K562 (cell line): ENCODE measurements at regions not wholly inside any gene's neighbourhood (a gene's known extent, or its start where the extent isn't known, plus 50 kb on each side); places are given as distances from the start of the nearest gene placed in this dataset.

ENCODE experiments used
- ATAC-seq: fragments of 200-7000 bp; cut with Tn5 transposase; 3 replicates; pipeline ENCODE4 v1.9.1; 2020; ENCODE audit warnings: moderate library complexity
- BruUV-seq: library from RNA; stranded (reverse); fragments of 400-500 nt; replicated peaks from 2 replicates; lab custom pipeline; 2021; lab: Mats Ljungman, UMichigan
- CTCF ChIA-PET: fragments of 300-600 bp; formaldehyde crosslinking; extraction: SDS; loops from one replicate; lab custom pipeline; 2021; ENCODE audit warnings: low intra/inter-chr PET ratio; lab: Yijun Ruan, JAX
- POLR2A ChIA-PET: fragments of 300-600, 350-650 bp; sonication (Branson Sonifier 250); formaldehyde crosslinking; extraction: SDS; loops from one replicate; lab custom pipeline; 2021; ENCODE audit warnings: antibody characterized with exemption, inconsistent platforms; lab: Yijun Ruan, JAX
- DNase-seq, 4 experiments: peaks; one replicate each; pipeline versions ENCODE4 v3.0.0 to v3.0.0-alpha.2; 2011 to 2018; ENCODE audit warnings: low spot score in 3 of 4, mixed read lengths in 3 of 4; ENCODE audit errors: extremely low read depth in 1 of 4
- FAIRE-seq: peaks from 2 replicates; lab custom pipeline; 2011; peaks lifted over from hg19 to GRCh38; lab: Jason Lieb, UNC
- H2AFZ ChIP-seq: 2 replicates; pipeline ENCODE4 v1.6.0; 2011; ENCODE audit warnings: low read depth, low read length, control low read depth, inconsistent platforms
- H3K27ac ChIP-seq: fragments of 200-600 bp; 3 replicates; pipeline ENCODE4 v1.8.0; 2011; ENCODE audit warnings: low read depth, mild to moderate bottlenecking, control low read depth, inconsistent platforms, low read length, moderate library complexity, mixed read lengths; ENCODE audit errors: extremely low read depth
- H3K27me3 ChIP-seq, 2 experiments: fragments of 300-600 bp in 1 of 2; 2 replicates in 1 of 2; 3 replicates in 1 of 2; pipeline versions ENCODE4 v1.6.0 to v1.8.0; 2011; ENCODE audit warnings: inconsistent platforms in 2 of 2, low read length in 2 of 2, mild to moderate bottlenecking in 1 of 2, mixed read lengths in 1 of 2, moderate library complexity in 1 of 2; ENCODE audit not compliant: control insufficient read depth in 2 of 2, insufficient read depth in 2 of 2
- H3K36me3 ChIP-seq: fragments of 300-600 bp; 3 replicates; pipeline ENCODE4 v1.8.0; 2011; ENCODE audit warnings: mild to moderate bottlenecking, low read length, inconsistent platforms; ENCODE audit not compliant: control insufficient read depth, insufficient read depth
- H3K4me1 ChIP-seq, 2 experiments: fragments of 200-600 bp in 1 of 2; replicated peaks in 1 of 2; 2 replicates in 1 of 2; 3 replicates in 1 of 2; pipeline versions ENCODE4 v1.5.1 to v1.8.0; 2011; ENCODE audit warnings: inconsistent platforms in 2 of 2, low read length in 2 of 2, mild to moderate bottlenecking in 1 of 2, mixed read lengths in 1 of 2, moderate library complexity in 1 of 2; ENCODE audit not compliant: control insufficient read depth in 2 of 2, insufficient read depth in 2 of 2
- H3K4me2 ChIP-seq: 2 replicates; pipeline ENCODE4 v1.6.1; 2011; ENCODE audit warnings: low read length, control low read depth, inconsistent platforms, mixed read lengths; ENCODE audit not compliant: insufficient read depth
- H3K4me3 ChIP-seq: fragments of 200-600 bp; sonication (generic), shearing (Covaris generic); 2 replicates; pipeline ENCODE4 v1.5.1; 2016; ENCODE audit warnings: control low read depth, inconsistent platforms
- H3K79me2 ChIP-seq: fragments of 200-600 bp; 3 replicates; pipeline ENCODE4 v1.8.0; 2011; ENCODE audit warnings: low read length, inconsistent platforms; ENCODE audit not compliant: control insufficient read depth, insufficient read depth
- H3K9ac ChIP-seq, 2 experiments: 2 replicates each; pipeline versions ENCODE4 v1.6.0 to v1.6.1; 2011; ENCODE audit warnings: low read depth in 2 of 2, low read length in 2 of 2, control low read depth in 1 of 2, inconsistent platforms in 1 of 2, mild to moderate bottlenecking in 1 of 2, mixed read lengths in 1 of 2; ENCODE audit not compliant: insufficient read depth in 1 of 2
- H3K9me1 ChIP-seq: one replicate; pipeline ENCODE4 v1.6.0; 2011; ENCODE audit warnings: inconsistent platforms, mild to moderate bottlenecking, low read length, moderate library complexity; ENCODE audit not compliant: control insufficient read depth, insufficient read depth
- H3K9me3 ChIP-seq: replicated peaks from 2 replicates; pipeline ENCODE4 v1.5.1; 2011; ENCODE audit warnings: low read depth, low read length, inconsistent platforms; ENCODE audit not compliant: control insufficient read depth, insufficient read depth
- H4K20me1 ChIP-seq: replicated peaks from 2 replicates; pipeline ENCODE4 v1.6.1; 2011; ENCODE audit warnings: low read length, inconsistent platforms, mixed read lengths; ENCODE audit not compliant: control insufficient read depth, insufficient read depth
- FOXA3 ChIP-seq, 2 experiments: fragments of 450-650 bp in 1 of 2; sonication (generic) in 1 of 2; formaldehyde crosslinking; IDR thresholded peaks in 1 of 2; conservative IDR thresholded peaks in 1 of 2; 2 replicates each; pipeline versions ENCODE4 v1.4.0 to v1.8.0; 2020 to 2022; ENCODE audit warnings: mild to moderate bottlenecking in 2 of 2, missing genetic modification reagents in 1 of 2
- KAT7 ChIP-seq: sonication (generic); formaldehyde crosslinking; IDR thresholded peaks from 2 replicates; pipeline ENCODE4 v1.8.0; 2022; ENCODE audit warnings: missing genetic modification reagents, mild to moderate bottlenecking, borderline replicate concordance
- KAT8 ChIP-seq: fragments of 450-650 bp; IDR thresholded peaks from 2 replicates; pipeline ENCODE4 v1.6.1; 2016; ENCODE audit warnings: low read depth, mild to moderate bottlenecking
- NFRKB ChIP-seq: fragments of 450-650 bp; IDR thresholded peaks from 2 replicates; pipeline ENCODE4 v1.6.1; 2016; ENCODE audit warnings: low read depth
- ZNF146 ChIP-seq: IDR thresholded peaks from one replicate; pipeline ENCODE4 v1.6.1; 2018; ENCODE audit warnings: missing compliant biosample characterization; ENCODE audit not compliant: unreplicated experiment
- ZNF695 ChIP-seq: fragments of 450-650 bp; formaldehyde crosslinking; IDR thresholded peaks from 2 replicates; pipeline ENCODE4 v1.4.0; 2020; ENCODE audit warnings: mild to moderate bottlenecking, moderate library complexity
- WGBS: fragments of 100-300 bp; shearing (Covaris generic); methylation state at CpG from one replicate; pipeline ENCODE4 v1.1.6; 2016; ENCODE audit warnings: low coverage, mixed read lengths; ENCODE audit not compliant: insufficient coverage; ENCODE audit errors: missing lambda C conversion rate; 5-methylcytosine and 5-hydroxymethylcytosine counted together
- in situ Hi-C: fragments of 300-500 bp; cut with MboI; formaldehyde crosslinking; loops from 4 replicates; pipeline ENCODE4 v1.15.0; 2018; ENCODE audit warnings: inconsistent platforms, mixed read lengths
- intact Hi-C: fragments of 100-400 bp; cut with micrococcal nuclease; formaldehyde crosslinking; loops from 2 replicates; pipeline ENCODE4 v1.14.2; 2022
- TF ChIP-seq, protein P1 (sequence below): sonication (generic); formaldehyde crosslinking; IDR thresholded peaks from 2 replicates; pipeline ENCODE4 v1.8.1; 2023; ENCODE audit warnings: mild to moderate bottlenecking, missing genetic modification reagents
- TF ChIP-seq, protein P2 (sequence below): sonication (generic); formaldehyde crosslinking; IDR thresholded peaks from 2 replicates; pipeline ENCODE4 v1.8.1; 2023; ENCODE audit warnings: mild to moderate bottlenecking, missing genetic modification reagents

DNA sequence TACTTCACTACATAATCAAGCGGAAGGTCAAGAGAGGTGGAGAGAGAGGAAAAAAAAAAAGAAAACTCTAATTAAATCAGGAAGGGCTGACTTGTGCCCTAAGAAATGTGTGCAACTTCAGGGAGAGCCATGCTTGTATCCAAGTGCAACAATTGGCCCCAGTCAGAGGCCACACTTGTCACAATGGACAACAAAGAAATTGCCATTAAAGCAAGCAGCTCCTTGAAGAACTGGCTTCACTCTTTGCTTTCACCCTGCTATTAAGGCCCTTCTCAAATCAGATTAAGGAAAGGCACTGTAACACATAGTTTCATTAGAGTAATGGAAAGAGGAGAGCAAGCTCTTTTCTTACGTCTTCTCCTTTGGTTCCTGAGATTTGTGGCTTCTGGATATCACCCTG is 480.9 kb upstream of the WWC1 start:
- H4K20me1 ChIP-seq = no peaks in the 10 kb centered on the region
- ChIA-PET POLR2A (interaction anchor here (0.8 kb wide), 1 partner anchor 11 kb away, joined by 3 read pairs; no protein-coding TSS in a partner anchor), CTCF (no interaction called here)
- in situ Hi-C loops = no loop called here
- TF ChIP-seq KAT8 (no peak), ZNF146 (CRISPR knock-in tag) (no peak), NFRKB (no peak), KAT7 (no peak), FOXA3 (CRISPR knock-in tag; conservative IDR thresholded peaks at IDR 0.05 in 1 of 2, IDR thresholded peaks at IDR 0.05 in 1 of 2) (no peak), ZNF695 (no peak)
- TF ChIP-seq, protein P1, sequence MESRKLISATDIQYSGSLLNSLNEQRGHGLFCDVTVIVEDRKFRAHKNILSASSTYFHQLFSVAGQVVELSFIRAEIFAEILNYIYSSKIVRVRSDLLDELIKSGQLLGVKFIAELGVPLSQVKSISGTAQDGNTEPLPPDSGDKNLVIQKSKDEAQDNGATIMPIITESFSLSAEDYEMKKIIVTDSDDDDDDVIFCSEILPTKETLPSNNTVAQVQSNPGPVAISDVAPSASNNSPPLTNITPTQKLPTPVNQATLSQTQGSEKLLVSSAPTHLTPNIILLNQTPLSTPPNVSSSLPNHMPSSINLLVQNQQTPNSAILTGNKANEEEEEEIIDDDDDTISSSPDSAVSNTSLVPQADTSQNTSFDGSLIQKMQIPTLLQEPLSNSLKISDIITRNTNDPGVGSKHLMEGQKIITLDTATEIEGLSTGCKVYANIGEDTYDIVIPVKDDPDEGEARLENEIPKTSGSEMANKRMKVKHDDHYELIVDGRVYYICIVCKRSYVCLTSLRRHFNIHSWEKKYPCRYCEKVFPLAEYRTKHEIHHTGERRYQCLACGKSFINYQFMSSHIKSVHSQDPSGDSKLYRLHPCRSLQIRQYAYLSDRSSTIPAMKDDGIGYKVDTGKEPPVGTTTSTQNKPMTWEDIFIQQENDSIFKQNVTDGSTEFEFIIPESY (CRISPR knock-in tag) = no peak
- TF ChIP-seq, protein P2, sequence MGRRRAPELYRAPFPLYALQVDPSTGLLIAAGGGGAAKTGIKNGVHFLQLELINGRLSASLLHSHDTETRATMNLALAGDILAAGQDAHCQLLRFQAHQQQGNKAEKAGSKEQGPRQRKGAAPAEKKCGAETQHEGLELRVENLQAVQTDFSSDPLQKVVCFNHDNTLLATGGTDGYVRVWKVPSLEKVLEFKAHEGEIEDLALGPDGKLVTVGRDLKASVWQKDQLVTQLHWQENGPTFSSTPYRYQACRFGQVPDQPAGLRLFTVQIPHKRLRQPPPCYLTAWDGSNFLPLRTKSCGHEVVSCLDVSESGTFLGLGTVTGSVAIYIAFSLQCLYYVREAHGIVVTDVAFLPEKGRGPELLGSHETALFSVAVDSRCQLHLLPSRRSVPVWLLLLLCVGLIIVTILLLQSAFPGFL (CRISPR knock-in tag) = no peak
- no peak overlapping the region for H3K4me2 ChIP-seq
- DNase-seq (no peak), FAIRE-seq (no peak), ATAC-seq (no peak)
- intact Hi-C loops = no loop called here
- no TSS peak for BruUV-seq
- H3K9me3 ChIP-seq = no peaks in the 10 kb centered on the region
- H3K36me3 ChIP-seq = no peaks in the 10 kb centered on the region
- H3K79me2 ChIP-seq = no peaks in the 10 kb centered on the region
- 0% methylated on average over 2 of the region's 2 CpGs for WGBS
- H3K9ac ChIP-seq = no peak overlapping the region
- no peaks in the 10 kb centered on the region for H3K4me1 ChIP-seq
- no peak overlapping the region for H2AFZ ChIP-seq
- no peaks in the 10 kb centered on the region for H3K9me1 ChIP-seq
- H3K27ac ChIP-seq = no peak overlapping the region
- H3K27me3 ChIP-seq = no peaks in the 10 kb centered on the region
- no peak overlapping the region for H3K4me3 ChIP-seq
